Mucosa of rectum (tissue), 2 donors: ENCODE measurements at regions not wholly inside any gene's neighbourhood (a gene's known extent, or its start where the extent isn't known, plus 50 kb on each side); places are given as distances from the start of the nearest gene placed in this dataset.

ENCODE experiments used
- H3K27ac ChIP-seq, 2 donors: one replicate each; pipeline ENCODE4 v1.7.0; 2013; ENCODE audit warnings: inconsistent platforms in 2 of 2, low read depth in 2 of 2, low read length in 2 of 2
- H3K27me3 ChIP-seq, 2 donors: one replicate each; pipeline ENCODE4 v1.7.0; 2013; ENCODE audit warnings: low read length in 2 of 2; ENCODE audit not compliant: control insufficient read depth in 2 of 2, insufficient read depth in 2 of 2
- H3K36me3 ChIP-seq, 2 donors: one replicate each; pipeline ENCODE4 v1.7.0; 2013; ENCODE audit warnings: low read length in 2 of 2; ENCODE audit not compliant: control insufficient read depth in 2 of 2, insufficient read depth in 2 of 2
- H3K4me1 ChIP-seq, 2 donors: one replicate each; pipeline ENCODE4 v1.7.0; 2013; ENCODE audit warnings: low read length in 2 of 2, mild to moderate bottlenecking in 1 of 2; ENCODE audit not compliant: control insufficient read depth in 2 of 2, insufficient read depth in 2 of 2
- H3K4me3 ChIP-seq, 2 donors: one replicate each; pipeline ENCODE4 v1.7.0; 2013; ENCODE audit warnings: low read length in 2 of 2
- H3K9ac ChIP-seq, 2 donors: one replicate each; pipeline ENCODE4 v1.7.0; 2013; ENCODE audit warnings: low read length in 2 of 2, low read depth in 1 of 2, mild to moderate bottlenecking in 1 of 2
- H3K9me3 ChIP-seq, 2 donors: one replicate each; pipeline ENCODE4 v1.7.0; 2013; ENCODE audit warnings: low read length in 2 of 2; ENCODE audit not compliant: control insufficient read depth in 2 of 2
- donor health status: healthy.
- donor health status: Normal muscosa, but diverticular disease.

- H3K4me3 ChIP-seq, result no peak overlapping the region
- no peaks in the 10 kb centered on the region for H3K9me3 ChIP-seq
- no peaks in the 10 kb centered on the region for H3K27me3 ChIP-seq
- H3K27ac ChIP-seq, result no peak overlapping the region
- no peaks in the 10 kb centered on the region for H3K36me3 ChIP-seq
- H3K9ac ChIP-seq, result no peak overlapping the region
- H3K4me1 ChIP-seq, result no peaks in the 10 kb centered on the region
Observed at GRCh38 chr10:80921032-80921431, 383.3 kb downstream of the SH2D4B start.

DNA sequence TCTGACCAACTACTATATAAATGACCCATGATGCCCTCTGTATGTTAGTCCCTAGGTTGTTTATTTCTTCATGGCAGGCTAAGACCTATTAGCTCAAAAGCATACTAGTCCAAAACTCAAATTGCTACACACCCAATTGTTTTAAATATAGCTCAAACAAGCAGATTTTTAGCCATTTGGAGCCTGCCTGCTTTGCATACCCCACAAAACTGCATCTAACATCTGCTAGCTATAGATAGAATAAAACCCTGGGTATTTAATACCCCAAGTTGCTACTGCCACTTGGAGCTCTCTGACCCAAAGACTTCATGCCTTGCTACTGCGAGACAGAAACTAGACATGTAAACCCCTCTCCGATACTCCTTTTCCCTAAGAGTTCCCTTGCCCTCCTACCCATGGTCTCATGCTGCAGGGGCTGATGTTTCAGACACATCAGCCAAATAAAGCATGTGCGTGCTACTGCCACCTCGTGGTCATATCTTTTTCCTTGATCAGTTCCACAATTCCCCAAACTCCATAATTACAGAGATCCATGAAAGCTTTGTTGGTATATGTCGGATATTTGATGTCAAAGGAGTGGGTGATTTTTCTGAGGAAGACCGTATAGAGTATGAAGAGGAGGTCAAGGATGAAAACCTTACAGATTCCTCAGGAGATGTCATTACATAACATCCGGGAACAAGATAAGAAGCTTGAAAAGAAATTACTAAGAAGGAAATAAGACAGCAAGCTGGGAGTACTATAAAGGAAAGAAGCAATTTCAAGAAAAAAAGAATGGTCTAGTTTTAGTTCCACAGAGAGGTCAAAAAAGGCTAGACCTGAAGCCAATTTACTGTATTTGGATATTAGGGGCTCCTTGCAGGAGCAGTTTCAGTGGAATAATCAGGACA, 386.6 kb downstream of the SH2D4B start:
- Histone ChIP-seq H3K4me1 (no peaks in the 10 kb centered on the region), H3K9me3 (peaks cover 0 to 2% of the 10 kb centered on the region in 2 donors), H3K36me3 (no peaks in the 10 kb centered on the region), H3K27ac (no peak overlapping the region), H3K27me3 (no peaks in the 10 kb centered on the region), H3K4me3 (no peak overlapping the region), H3K9ac (no peak overlapping the region)

GRCh38 chr10:80927419-80928078, 389.8 kb downstream of the SH2D4B start:
- H3K4me1 ChIP-seq, result no peaks in the 10 kb centered on the region
- no peak overlapping the region for H3K4me3 ChIP-seq
- no peak overlapping the region for H3K9ac ChIP-seq
- H3K27me3 ChIP-seq, result no peaks in the 10 kb centered on the region
- no peak overlapping the region for H3K27ac ChIP-seq
- H3K36me3 ChIP-seq, result no peaks in the 10 kb centered on the region
- H3K9me3 ChIP-seq, result peaks cover 0 to 2% of the 10 kb centered on the region in 2 donors

DNA sequence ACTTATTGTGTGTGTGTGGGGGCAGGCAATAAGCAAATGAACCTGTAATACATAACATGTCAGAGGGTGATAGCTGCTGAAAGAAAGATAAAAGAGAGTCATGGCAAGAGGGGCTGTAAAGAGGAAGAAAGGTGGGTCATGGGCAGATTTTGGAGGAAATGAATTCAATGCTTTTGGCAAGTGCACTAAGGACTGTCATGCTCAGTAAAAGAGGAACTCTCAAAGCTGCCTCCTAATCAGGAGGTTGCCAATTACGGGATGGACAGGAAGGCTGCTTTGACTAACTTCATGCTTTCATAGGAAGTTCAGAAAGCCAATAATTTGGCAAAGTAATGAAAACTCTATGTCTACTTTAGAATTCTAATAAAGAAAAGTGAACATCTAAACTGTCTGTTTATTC, 401.2 kb downstream of the SH2D4B start:
- no peaks in the 10 kb centered on the region for H3K9me3 ChIP-seq

DNA sequence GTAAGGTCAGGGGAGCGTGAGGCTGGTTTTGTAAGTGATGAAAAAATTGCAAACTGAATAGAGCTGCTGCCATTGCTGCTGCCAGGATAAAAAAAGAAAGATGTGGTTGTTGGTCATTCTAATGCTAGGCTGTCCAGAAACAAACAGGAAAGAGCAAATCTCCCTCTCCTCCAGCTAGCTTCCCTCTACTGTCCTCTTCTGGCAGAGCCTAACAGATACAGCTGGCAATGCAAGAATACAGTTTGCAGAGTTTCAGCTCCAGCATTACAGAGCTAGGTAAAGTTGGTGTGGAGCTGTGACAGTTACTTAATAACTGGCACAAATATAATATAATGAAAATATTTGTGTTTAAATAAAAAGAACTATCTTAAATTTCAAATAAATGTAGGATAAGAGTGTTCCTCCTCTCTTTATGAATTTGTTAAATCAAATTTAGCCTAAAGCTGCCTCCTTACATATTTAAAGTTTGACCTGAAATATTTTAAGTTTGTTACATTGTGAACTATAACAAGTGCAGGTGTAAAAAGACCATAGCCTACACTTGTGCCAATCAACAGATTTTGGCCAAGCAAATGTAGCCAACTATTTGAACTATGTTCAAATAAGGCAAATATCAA, 407.7 kb downstream of the SH2D4B start:
- Histone ChIP-seq H3K36me3 (no peaks in the 10 kb centered on the region), H3K27me3 (no peaks in the 10 kb centered on the region), H3K27ac (no peak overlapping the region), H3K9me3 (no peaks in the 10 kb centered on the region), H3K9ac (no peak overlapping the region), H3K4me3 (no peak overlapping the region), H3K4me1 (no peaks in the 10 kb centered on the region)

More for the DNA sequence above, 401.2 kb downstream of the SH2D4B start:
- Histone ChIP-seq H3K9ac (no peak overlapping the region), H3K36me3 (no peaks in the 10 kb centered on the region), H3K4me3 (no peak overlapping the region), H3K27me3 (no peaks in the 10 kb centered on the region), H3K4me1 (no peaks in the 10 kb centered on the region), H3K27ac (no peak overlapping the region)

DNA sequence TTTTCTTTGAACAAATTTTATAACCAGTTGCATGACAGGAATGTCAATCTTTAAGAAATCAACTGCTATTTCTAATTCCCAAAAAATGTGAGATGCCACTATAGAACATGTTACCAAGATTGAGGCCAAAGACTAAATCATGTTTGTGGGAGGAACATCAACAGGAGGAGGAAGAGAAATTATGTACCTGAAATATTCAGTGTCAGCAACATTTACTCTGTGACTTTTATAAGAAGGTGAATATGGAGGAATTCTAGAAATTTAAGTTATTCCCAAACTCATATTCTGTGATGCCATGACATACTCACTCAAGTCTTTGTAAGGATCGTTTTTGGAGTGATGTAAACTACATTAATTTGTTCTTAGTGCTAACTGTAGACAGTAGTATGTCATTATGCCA, 408.4 kb downstream of the SH2D4B start:
- no peaks in the 10 kb centered on the region for H3K4me1 ChIP-seq
- H3K27me3 ChIP-seq, result no peaks in the 10 kb centered on the region
- no peak overlapping the region for H3K4me3 ChIP-seq
- no peaks in the 10 kb centered on the region for H3K36me3 ChIP-seq
- H3K27ac ChIP-seq, result no peak overlapping the region
- no peaks in the 10 kb centered on the region for H3K9me3 ChIP-seq
- no peak overlapping the region for H3K9ac ChIP-seq

DNA sequence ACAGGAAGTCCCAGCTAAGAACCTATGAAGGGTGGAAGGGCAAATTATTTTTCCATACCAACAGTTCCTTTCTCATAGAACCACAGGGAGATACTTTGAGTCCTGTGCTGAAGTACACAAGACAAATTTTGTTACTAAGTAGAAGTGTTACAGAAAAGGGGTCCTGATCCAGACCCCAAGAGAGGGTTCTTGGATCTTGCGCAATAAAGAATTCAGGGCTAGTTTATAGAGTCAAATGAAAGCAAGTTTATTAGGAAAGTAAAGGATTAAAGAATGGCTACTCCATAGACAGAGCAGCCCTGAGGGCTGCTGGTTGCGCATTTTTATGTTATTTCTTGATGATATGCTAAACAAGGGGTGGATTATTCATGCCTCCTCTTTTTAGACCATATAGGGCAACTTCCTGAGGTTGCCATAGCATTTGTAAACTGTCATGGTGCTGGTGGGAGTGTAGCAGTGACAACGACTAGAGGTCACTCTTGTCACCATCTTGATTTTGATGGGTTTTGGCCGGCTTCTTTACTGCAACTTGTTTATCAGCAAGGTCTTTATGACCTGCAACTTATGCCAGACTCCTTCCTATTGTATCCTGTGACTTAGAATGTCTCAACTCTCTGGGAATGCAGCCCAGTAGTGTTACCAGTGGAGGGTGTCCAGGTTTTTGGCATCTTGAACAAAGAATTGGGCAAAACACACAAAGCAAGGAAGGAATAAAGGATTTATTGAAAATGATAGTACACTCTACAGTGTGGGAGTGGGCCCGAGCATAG, 409.4 kb downstream of the SH2D4B start:
- H3K4me3 ChIP-seq, result no peak overlapping the region
- H3K27me3 ChIP-seq, result no peaks in the 10 kb centered on the region

GRCh38 chr10:80949785-80950184, 412.1 kb downstream of the SH2D4B start:
- no peak overlapping the region for H3K9ac ChIP-seq
- H3K27ac ChIP-seq, result no peak overlapping the region
- no peaks in the 10 kb centered on the region for H3K9me3 ChIP-seq
- H3K4me3 ChIP-seq, result no peak overlapping the region
- H3K27me3 ChIP-seq, result no peaks in the 10 kb centered on the region
- no peaks in the 10 kb centered on the region for H3K4me1 ChIP-seq
- H3K36me3 ChIP-seq, result no peaks in the 10 kb centered on the region

More for the DNA sequence above, 409.4 kb downstream of the SH2D4B start:
- H3K9ac ChIP-seq, result no peak overlapping the region
- no peaks in the 10 kb centered on the region for H3K9me3 ChIP-seq
- no peak overlapping the region for H3K27ac ChIP-seq
- no peaks in the 10 kb centered on the region for H3K4me1 ChIP-seq
- H3K36me3 ChIP-seq, result no peaks in the 10 kb centered on the region

DNA sequence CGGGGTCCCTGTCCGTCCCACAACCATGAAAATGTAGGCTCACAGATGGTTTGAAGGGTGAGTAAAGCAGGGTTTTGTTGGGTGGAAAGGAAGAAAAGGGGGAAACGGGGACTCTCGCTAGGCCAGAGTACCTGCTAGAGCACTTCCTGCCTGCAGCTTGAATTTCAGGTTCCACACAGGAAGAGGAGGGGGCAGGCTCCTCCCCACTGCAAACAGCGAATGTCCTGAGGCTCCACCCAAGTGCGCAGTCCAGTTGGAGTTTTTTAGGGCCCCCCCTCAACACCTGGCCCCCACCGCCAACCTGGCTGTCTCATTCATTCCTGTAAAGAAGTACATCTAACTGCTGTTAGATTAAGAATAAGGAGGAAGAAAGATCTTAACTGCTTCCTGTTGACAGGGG, 414.7 kb downstream of the SH2D4B start:
- no peaks in the 10 kb centered on the region for H3K27me3 ChIP-seq
- H3K4me1 ChIP-seq, result no peaks in the 10 kb centered on the region
- no peak overlapping the region for H3K4me3 ChIP-seq
- H3K36me3 ChIP-seq, result no peaks in the 10 kb centered on the region
- no peak overlapping the region for H3K9ac ChIP-seq
- H3K27ac ChIP-seq, result no peak overlapping the region
- no peaks in the 10 kb centered on the region for H3K9me3 ChIP-seq
